CD14-positive monocyte (primary cell): ENCODE measurements at regions not wholly inside any gene's neighbourhood (a gene's known extent, or its start where the extent isn't known, plus 50 kb on each side); places are given as distances from the start of the nearest gene placed in this dataset.

Experiments
- DNase-seq, 3 donors: peaks; one replicate each; pipeline ENCODE4 v3.0.0-alpha.2; 2011 to 2022
- H2AFZ ChIP-seq: 2 replicates; pipeline ENCODE4 v1.6.0; 2012; ENCODE audit warnings: mild to moderate bottlenecking, low read depth, low read length, inconsistent platforms; ENCODE audit not compliant: insufficient read depth, poor library complexity, severe bottlenecking
- H3K27ac ChIP-seq, 2 donors: 1 replicate in 1 of 2; 2 replicates in 1 of 2; pipeline ENCODE4 v1.5.1; 2012 to 2013; ENCODE audit warnings: low read length in 2 of 2, control low read depth in 1 of 2, inconsistent platforms in 1 of 2, low read depth in 1 of 2, mild to moderate bottlenecking in 1 of 2
- H3K27me3 ChIP-seq, 2 donors: one replicate each; pipeline versions ENCODE4 v1.6.0 to v1.6.1; 2011 to 2013; ENCODE audit warnings: low read length in 2 of 2; ENCODE audit not compliant: control insufficient read depth in 2 of 2, insufficient read depth in 2 of 2
- H3K36me3 ChIP-seq, 2 donors: replicated peaks in 1 of 2; 1 replicate in 1 of 2; 2 replicates in 1 of 2; pipeline versions ENCODE4 v1.5.1 to v1.6.1; 2012 to 2013; ENCODE audit warnings: low read length in 2 of 2, control low read depth in 1 of 2, inconsistent platforms in 1 of 2, mild to moderate bottlenecking in 1 of 2; ENCODE audit not compliant: insufficient read depth in 2 of 2, control insufficient read depth in 1 of 2
- H3K4me1 ChIP-seq, 2 donors: 1 replicate in 1 of 2; 2 replicates in 1 of 2; pipeline versions ENCODE4 v1.5.1 to v1.6.1; 2012 to 2013; ENCODE audit warnings: low read length in 2 of 2, control low read depth in 1 of 2, inconsistent platforms in 1 of 2, mild to moderate bottlenecking in 1 of 2, moderate library complexity in 1 of 2; ENCODE audit not compliant: insufficient read depth in 2 of 2, control insufficient read depth in 1 of 2
- H3K4me2 ChIP-seq: replicated peaks from 2 replicates; pipeline ENCODE3; 2012; ENCODE audit warnings: low read length, moderate library complexity, mild to moderate bottlenecking; ENCODE audit not compliant: poor library complexity, severe bottlenecking; ENCODE audit errors: extremely low read depth
- H3K4me3 ChIP-seq, 3 experiments: fragments of 200-600 bp in 1 of 3; sonication (generic) in 1 of 3; replicated peaks in 1 of 3; 1 replicate in 2 of 3; 2 replicates in 1 of 3; pipeline ENCODE4 v1.5.1; 2011 to 2013; ENCODE audit warnings: low read length in 3 of 3, mild to moderate bottlenecking in 3 of 3, control low read depth in 2 of 3, low read depth in 2 of 3, inconsistent platforms in 1 of 3, moderate library complexity in 1 of 3
- H3K79me2 ChIP-seq: 2 replicates; pipeline ENCODE4 v1.6.0; 2012; ENCODE audit warnings: mild to moderate bottlenecking, control low read depth, inconsistent platforms, low read length, moderate library complexity; ENCODE audit not compliant: insufficient read depth
- H3K9ac ChIP-seq: 2 replicates; pipeline ENCODE4 v1.6.0; 2017; ENCODE audit warnings: low read length, mild to moderate bottlenecking; ENCODE audit not compliant: insufficient read depth, poor library complexity, severe bottlenecking
- H3K9me3 ChIP-seq, 2 donors: replicated peaks in 1 of 2; 1 replicate in 1 of 2; 2 replicates in 1 of 2; pipeline versions ENCODE4 v1.5.1 to v1.6.1; 2012 to 2013; ENCODE audit warnings: low read length in 2 of 2, control low read depth in 1 of 2; ENCODE audit not compliant: control insufficient read depth in 1 of 2, insufficient read depth in 1 of 2
- H4K20me1 ChIP-seq: 2 replicates; pipeline ENCODE4 v1.6.0; 2012; ENCODE audit warnings: mild to moderate bottlenecking, low read length, control low read depth, moderate library complexity; ENCODE audit not compliant: insufficient read depth
- H3K27ac Mint-ChIP-seq, 7 donors: one replicate each; pipeline ENCODE4 v1.8.0; 2020; ENCODE audit warnings: mild to moderate bottlenecking in 7 of 7, mixed read lengths in 7 of 7, moderate library complexity in 6 of 7, inconsistent platforms in 2 of 7
- H3K27me3 Mint-ChIP-seq, 3 donors: one replicate each; pipeline ENCODE4 v1.8.0; 2021 to 2022; ENCODE audit warnings: low read depth in 3 of 3, mild to moderate bottlenecking in 3 of 3, mixed read lengths in 3 of 3, moderate library complexity in 3 of 3, inconsistent platforms in 1 of 3
- H3K36me3 Mint-ChIP-seq, 2 donors: one replicate each; pipeline ENCODE4 v1.8.0; 2020; ENCODE audit warnings: mixed read lengths in 2 of 2, inconsistent platforms in 1 of 2, mild to moderate bottlenecking in 1 of 2
- H3K4me1 Mint-ChIP-seq: one replicate; pipeline ENCODE4 v1.8.0; 2020; ENCODE audit warnings: mild to moderate bottlenecking, mixed read lengths
- H3K4me3 Mint-ChIP-seq, 2 donors: one replicate each; pipeline ENCODE4 v1.8.0; 2020; ENCODE audit warnings: mild to moderate bottlenecking in 2 of 2, mixed read lengths in 2 of 2, moderate library complexity in 1 of 2
- H3K9me3 Mint-ChIP-seq, 7 donors: one replicate each; pipeline ENCODE4 v1.8.0; 2020 to 2022; ENCODE audit warnings: mixed read lengths in 7 of 7, mild to moderate bottlenecking in 6 of 7, moderate library complexity in 6 of 7, inconsistent platforms in 2 of 7
- WGBS: methylation state at CpG from one replicate; pipeline ENCODE4 v1.1.5; 2013; ENCODE audit warnings: missing lambda C conversion rate; ENCODE audit not compliant: insufficient coverage; 5-methylcytosine and 5-hydroxymethylcytosine counted together
- intact Hi-C, 2 donors: fragments of 100-400 bp; cut with micrococcal nuclease; formaldehyde crosslinking; loops; one replicate each; pipeline versions ENCODE4 v1.15.0 to v1.15.1; 2023
- TF ChIP-seq, protein P1 (sequence below): fragments of 200-600 bp; IDR thresholded peaks from one replicate; pipeline ENCODE4 v1.8.0; 2022; ENCODE audit warnings: antibody characterized with exemption, mild to moderate bottlenecking

DNA sequence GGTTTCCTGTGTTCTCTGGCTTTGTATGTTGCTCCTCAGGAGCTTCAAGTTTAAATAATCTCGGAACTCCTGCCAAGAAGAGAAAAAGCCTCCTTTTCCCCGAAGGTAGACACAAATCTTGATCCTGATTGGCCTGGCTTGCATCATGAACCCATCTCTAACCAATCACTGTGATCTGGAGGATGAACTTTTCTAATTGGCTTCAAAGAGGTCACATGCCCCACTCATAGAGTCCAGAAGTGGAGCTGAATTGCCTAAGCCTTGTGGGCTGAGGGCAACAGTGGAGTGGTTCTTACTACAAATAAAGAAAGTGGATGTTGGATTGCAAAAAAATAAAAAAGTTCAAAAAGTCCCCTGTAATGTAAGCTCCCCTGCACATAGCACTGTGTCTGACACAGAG lies 245.9 kb downstream of the MID1IP1 start:
- DNase-seq: no peak
- Mint-ChIP-seq H3K4me3 (no peak overlapping the region), H3K27me3 (peaks cover 0 to 3% (median 0%) of the 10 kb centered on the region in 3 donors), H3K36me3 (no peaks in the 10 kb centered on the region), H3K27ac (no peak overlapping the region), H3K4me1 (peaks cover 1% of the 10 kb centered on the region), H3K9me3 (peaks cover 0 to 3% (median 0%) of the 10 kb centered on the region in 7 donors)
- WGBS: no CpG with 5 or more reads among the region's 2 CpGs
- Histone ChIP-seq H3K36me3 (no peaks in the 10 kb centered on the region), H4K20me1 (no peaks in the 10 kb centered on the region), H3K4me1 (no peaks in the 10 kb centered on the region), H3K9ac (no peak overlapping the region), H3K4me3 (no peak overlapping the region), H3K79me2 (no peaks in the 10 kb centered on the region), H3K4me2 (no peak overlapping the region), H3K27me3 (no peaks in the 10 kb centered on the region), H3K27ac (no peak overlapping the region), H3K9me3 (no peaks in the 10 kb centered on the region), H2AFZ (no peak overlapping the region)
- intact Hi-C loops: no loop called here
- TF ChIP-seq, protein P1, sequence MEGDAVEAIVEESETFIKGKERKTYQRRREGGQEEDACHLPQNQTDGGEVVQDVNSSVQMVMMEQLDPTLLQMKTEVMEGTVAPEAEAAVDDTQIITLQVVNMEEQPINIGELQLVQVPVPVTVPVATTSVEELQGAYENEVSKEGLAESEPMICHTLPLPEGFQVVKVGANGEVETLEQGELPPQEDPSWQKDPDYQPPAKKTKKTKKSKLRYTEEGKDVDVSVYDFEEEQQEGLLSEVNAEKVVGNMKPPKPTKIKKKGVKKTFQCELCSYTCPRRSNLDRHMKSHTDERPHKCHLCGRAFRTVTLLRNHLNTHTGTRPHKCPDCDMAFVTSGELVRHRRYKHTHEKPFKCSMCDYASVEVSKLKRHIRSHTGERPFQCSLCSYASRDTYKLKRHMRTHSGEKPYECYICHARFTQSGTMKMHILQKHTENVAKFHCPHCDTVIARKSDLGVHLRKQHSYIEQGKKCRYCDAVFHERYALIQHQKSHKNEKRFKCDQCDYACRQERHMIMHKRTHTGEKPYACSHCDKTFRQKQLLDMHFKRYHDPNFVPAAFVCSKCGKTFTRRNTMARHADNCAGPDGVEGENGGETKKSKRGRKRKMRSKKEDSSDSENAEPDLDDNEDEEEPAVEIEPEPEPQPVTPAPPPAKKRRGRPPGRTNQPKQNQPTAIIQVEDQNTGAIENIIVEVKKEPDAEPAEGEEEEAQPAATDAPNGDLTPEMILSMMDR: no peak

DNA sequence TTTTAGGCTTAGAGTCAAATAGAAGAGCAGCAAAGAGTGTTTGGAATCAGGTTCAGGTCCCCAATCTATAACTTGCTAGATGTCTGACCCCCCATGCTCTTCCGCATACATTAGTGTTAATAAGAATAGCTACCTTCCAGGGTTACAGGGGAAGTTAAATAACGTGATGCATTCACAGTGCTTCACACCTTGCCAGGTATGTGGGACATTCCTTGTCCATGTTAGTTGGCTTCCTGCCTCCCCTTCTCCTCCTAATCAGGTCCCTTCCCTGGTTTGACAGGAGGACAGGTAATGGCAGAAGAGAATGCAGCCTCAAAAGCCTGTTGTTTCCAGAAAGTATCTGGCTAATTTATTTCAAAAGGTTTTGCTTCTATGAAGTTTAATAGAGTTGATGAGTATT lies 248.7 kb downstream of the MID1IP1 start:
- intact Hi-C loops: no loop called here
- Histone ChIP-seq H3K4me1 (no peaks in the 10 kb centered on the region), H3K79me2 (no peaks in the 10 kb centered on the region), H2AFZ (no peak overlapping the region), H3K27ac (no peak overlapping the region), H3K4me2 (no peak overlapping the region), H4K20me1 (no peaks in the 10 kb centered on the region), H3K36me3 (no peaks in the 10 kb centered on the region), H3K9me3 (no peaks in the 10 kb centered on the region), H3K9ac (no peak overlapping the region), H3K27me3 (no peaks in the 10 kb centered on the region), H3K4me3 (no peak overlapping the region)
- Mint-ChIP-seq H3K4me3 (no peak overlapping the region), H3K9me3 (peaks cover 0 to 3% (median 0%) of the 10 kb centered on the region in 7 donors), H3K27me3 (peaks cover 0 to 5% (median 0%) of the 10 kb centered on the region in 3 donors), H3K27ac (no peak overlapping the region), H3K4me1 (peaks cover 3% of the 10 kb centered on the region), H3K36me3 (no peaks in the 10 kb centered on the region)
- TF ChIP-seq, protein P1: no peak
- WGBS: no CpG with 5 or more reads among the region's 2 CpGs
- DNase-seq: no peak
